Adrenal gland (tissue), 9 donors: ENCODE measurements at regions not wholly inside any gene's neighbourhood (a gene's known extent, or its start where the extent isn't known, plus 50 kb on each side); places are given as distances from the start of the nearest gene placed in this dataset.

ENCODE experiments used
- DNase-seq, 7 donors: peaks; one replicate each; pipeline ENCODE4 v3.0.0-alpha.2; 2019 to 2020
- H3K27ac ChIP-seq, 5 donors: fragments of 200-600 bp; sonication (generic) in 4 of 5; 1 replicate in 3 of 5; 2 replicates in 2 of 5; pipeline versions ENCODE4 v1.5.1 to v1.8.0; 2016 to 2020; ENCODE audit warnings: mild to moderate bottlenecking in 1 of 5
- H3K27me3 ChIP-seq: fragments of 200-600 bp; 2 replicates; pipeline ENCODE4 v1.8.0; 2021
- H3K36me3 ChIP-seq, 2 donors: fragments of 200-600 bp; replicated peaks in 1 of 2; 1 replicate in 1 of 2; 2 replicates in 1 of 2; pipeline versions ENCODE4 v1.5.1 to v1.8.0; 2018 to 2022
- H3K4me1 ChIP-seq, 2 donors: fragments of 200-600 bp; replicated peaks in 1 of 2; 1 replicate in 1 of 2; 2 replicates in 1 of 2; pipeline versions ENCODE4 v1.5.1 to v1.8.0; 2018 to 2021
- H3K4me3 ChIP-seq, 4 donors: fragments of 200-600 bp; sonication (generic) in 3 of 4; one replicate each; pipeline ENCODE4 v1.5.1; 2016 to 2018
- H3K9me3 ChIP-seq, 3 donors: fragments of 200-600 bp; sonication (generic) in 1 of 3; replicated peaks in 1 of 3; 1 replicate in 2 of 3; 2 replicates in 1 of 3; pipeline versions ENCODE4 v1.5.1 to v1.8.0; 2016 to 2021
- POLR2A ChIP-seq, 2 donors: fragments of 450-650 bp; IDR thresholded peaks; one replicate each; pipeline ENCODE4 v1.6.1; 2017; ENCODE audit warnings: antibody characterized with exemption in 2 of 2, mild to moderate bottlenecking in 2 of 2, moderate library complexity in 1 of 2
- WGBS, 4 donors: extraction: QIAGEN DNeasy Blood & Tissue Kit in 2 of 4; methylation state at CpG; one replicate each; pipeline versions ENCODE4 v1.1.5 to v1.1.7; 2013 to 2017; 5-methylcytosine and 5-hydroxymethylcytosine counted together
- intact Hi-C, 2 donors: fragments of 100-400 bp; cut with DNase I; formaldehyde crosslinking; loops; one replicate each; pipeline versions ENCODE4 v1.14.1 to v1.15.0; 2022 to 2023
- TF ChIP-seq, protein P1 (sequence below), 6 experiments: fragments of 450-650 bp in 4 of 6; fragments of 200-600 bp in 2 of 6; sonication (generic) in 1 of 6; IDR thresholded peaks; 1 replicate in 5 of 6; 2 replicates in 1 of 6; pipeline versions ENCODE4 v1.5.1 to v1.8.0; 2016 to 2021; ENCODE audit warnings: antibody characterized with exemption in 6 of 6, mild to moderate bottlenecking in 2 of 6, moderate library complexity in 1 of 6
- donor health status: healthy with polysubstance abuse.
- donor health status: Bipolar disorder and iron deficiency.
- donor health status: DM: yes; HTN: yes; CAD: no.
- donor health status: DM: no; HTN: no; CAD: no.
- donor health status: DM: no; HTN: no; CAD: no.

DNA sequence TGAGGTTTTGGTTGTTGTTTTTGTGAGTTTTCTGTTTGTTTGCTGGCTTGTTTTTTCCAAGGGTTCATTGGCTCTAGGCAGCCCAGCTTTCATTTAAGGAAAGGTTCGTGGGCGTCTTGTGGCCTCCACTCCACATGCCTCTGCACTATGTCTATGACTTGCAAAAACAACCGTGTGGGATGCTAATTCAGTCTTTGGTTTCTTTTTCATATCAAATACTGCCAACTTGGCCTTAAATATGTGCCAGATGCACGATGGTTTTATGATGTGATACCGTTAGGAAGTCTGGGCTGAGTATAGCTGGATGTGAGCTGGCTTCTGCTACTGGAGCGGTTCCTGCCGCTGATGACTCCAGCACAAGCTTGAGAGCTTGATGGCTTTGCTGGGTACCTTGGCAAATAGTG is 96.3 kb downstream of the BMP2 start:
- no peak for DNase-seq
- H3K36me3 ChIP-seq = no peaks in the 10 kb centered on the region
- H3K27ac ChIP-seq = no peak overlapping the region
- peaks cover 7% of the 10 kb centered on the region for H3K27me3 ChIP-seq
- intact Hi-C loops = no loop called here
- no peaks in the 10 kb centered on the region for H3K4me1 ChIP-seq
- 45 to 69% (median 64%) methylated on average over 3 to 7 of the region's 7 CpGs for WGBS, 4 donors
- TF ChIP-seq, protein P1, sequence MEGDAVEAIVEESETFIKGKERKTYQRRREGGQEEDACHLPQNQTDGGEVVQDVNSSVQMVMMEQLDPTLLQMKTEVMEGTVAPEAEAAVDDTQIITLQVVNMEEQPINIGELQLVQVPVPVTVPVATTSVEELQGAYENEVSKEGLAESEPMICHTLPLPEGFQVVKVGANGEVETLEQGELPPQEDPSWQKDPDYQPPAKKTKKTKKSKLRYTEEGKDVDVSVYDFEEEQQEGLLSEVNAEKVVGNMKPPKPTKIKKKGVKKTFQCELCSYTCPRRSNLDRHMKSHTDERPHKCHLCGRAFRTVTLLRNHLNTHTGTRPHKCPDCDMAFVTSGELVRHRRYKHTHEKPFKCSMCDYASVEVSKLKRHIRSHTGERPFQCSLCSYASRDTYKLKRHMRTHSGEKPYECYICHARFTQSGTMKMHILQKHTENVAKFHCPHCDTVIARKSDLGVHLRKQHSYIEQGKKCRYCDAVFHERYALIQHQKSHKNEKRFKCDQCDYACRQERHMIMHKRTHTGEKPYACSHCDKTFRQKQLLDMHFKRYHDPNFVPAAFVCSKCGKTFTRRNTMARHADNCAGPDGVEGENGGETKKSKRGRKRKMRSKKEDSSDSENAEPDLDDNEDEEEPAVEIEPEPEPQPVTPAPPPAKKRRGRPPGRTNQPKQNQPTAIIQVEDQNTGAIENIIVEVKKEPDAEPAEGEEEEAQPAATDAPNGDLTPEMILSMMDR (IDR thresholded peaks at IDR 0.05) = no peak
- no peak for TF ChIP-seq POLR2A (IDR thresholded peaks at IDR 0.05)
- H3K4me3 ChIP-seq = no peak overlapping the region
- no peaks in the 10 kb centered on the region for H3K9me3 ChIP-seq

DNA sequence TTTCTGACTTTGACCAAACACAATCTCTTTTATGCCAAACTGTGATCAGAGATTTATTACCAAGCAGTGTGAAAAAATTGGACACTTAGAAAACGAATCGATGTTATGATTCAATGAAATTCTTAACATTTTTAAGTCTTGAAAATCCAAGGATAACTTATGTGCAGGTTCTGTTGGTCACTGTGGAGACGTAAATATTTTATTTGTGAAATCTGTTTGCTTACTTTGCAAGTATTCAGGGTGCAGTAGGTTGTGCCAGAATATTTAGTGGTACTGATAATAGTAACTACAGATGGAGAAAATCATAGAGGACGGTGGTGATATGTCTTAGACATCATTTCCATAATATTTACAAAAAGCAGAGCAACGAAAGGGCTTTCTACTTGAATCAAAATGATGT is 97.3 kb downstream of the BMP2 start:
- Histone ChIP-seq H3K4me1 (no peaks in the 10 kb centered on the region), H3K27me3 (peaks cover 7% of the 10 kb centered on the region), H3K4me3 (no peak overlapping the region), H3K27ac (no peak overlapping the region), H3K9me3 (no peaks in the 10 kb centered on the region), H3K36me3 (no peaks in the 10 kb centered on the region)
- intact Hi-C loops = no loop called here
- WGBS, 4 donors = 38 to 48% (median 42%) methylated on average over 5 of the region's 5 CpGs
- DNase-seq = no peak
- TF ChIP-seq POLR2A (IDR thresholded peaks at IDR 0.05) = no peak
- TF ChIP-seq, protein P1 (IDR thresholded peaks at IDR 0.05) = no peak

DNA sequence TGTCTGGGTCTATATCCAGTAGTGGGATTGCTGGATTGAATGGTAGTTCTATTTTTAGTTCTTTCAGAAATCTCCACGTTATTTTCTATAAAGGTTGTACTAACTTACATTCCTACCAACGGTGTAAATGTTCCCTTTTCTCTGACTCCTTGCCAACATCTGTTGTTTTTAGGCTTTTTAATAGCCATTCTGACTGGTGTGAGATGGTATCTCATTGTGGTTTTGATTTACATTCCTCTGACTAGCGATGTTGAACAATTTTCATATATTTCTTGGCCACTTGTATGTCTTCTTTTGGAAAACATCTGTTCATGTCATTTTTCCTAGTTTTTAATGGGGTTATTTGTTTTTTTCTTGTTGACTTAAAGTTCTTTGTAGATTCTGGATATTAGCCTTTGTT is 99.3 kb downstream of the BMP2 start:
- intact Hi-C loops = no loop called here
- 27 to 38% (median 32%) methylated on average over 3 of the region's 3 CpGs for WGBS, 4 donors
- no peaks in the 10 kb centered on the region for H3K4me1 ChIP-seq
- H3K9me3 ChIP-seq = no peaks in the 10 kb centered on the region
- H3K27me3 ChIP-seq = no peaks in the 10 kb centered on the region
- H3K4me3 ChIP-seq = no peak overlapping the region
- no peaks in the 10 kb centered on the region for H3K36me3 ChIP-seq
- DNase-seq = no peak
- no peak overlapping the region for H3K27ac ChIP-seq
- TF ChIP-seq, protein P1 (IDR thresholded peaks at IDR 0.05) = no peak
- no peak for TF ChIP-seq POLR2A (IDR thresholded peaks at IDR 0.05)

DNA sequence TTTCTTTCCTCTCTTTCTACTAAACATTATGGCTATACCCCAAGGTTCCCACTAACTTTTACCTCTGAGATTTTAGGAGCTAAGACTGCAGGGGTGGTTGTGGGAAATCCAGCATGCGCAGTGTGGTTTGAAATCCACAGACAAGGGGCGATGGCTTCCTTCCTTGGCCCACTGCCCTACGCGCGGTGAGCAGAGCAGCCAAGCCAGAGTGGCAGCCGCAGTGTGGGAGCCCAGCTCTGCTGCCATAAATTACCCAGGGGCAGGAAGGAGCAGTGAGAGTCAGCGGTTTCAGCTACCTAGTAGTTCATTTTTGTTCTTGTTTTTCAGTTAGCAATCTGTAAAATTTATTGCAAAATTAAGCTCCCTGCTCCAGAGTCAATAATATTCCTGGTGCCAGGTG is 101.4 kb downstream of the BMP2 start:
- H3K27ac ChIP-seq = no peak overlapping the region
- WGBS, 4 donors = 31 to 37% (median 34%) methylated on average over 7 of the region's 7 CpGs
- H3K36me3 ChIP-seq = no peaks in the 10 kb centered on the region
- H3K4me3 ChIP-seq = no peak overlapping the region
- H3K27me3 ChIP-seq = no peaks in the 10 kb centered on the region
- intact Hi-C loops = no loop called here
- no peak for DNase-seq
- no peaks in the 10 kb centered on the region for H3K9me3 ChIP-seq
- TF ChIP-seq, protein P1 (IDR thresholded peaks at IDR 0.05) = no peak
- no peak for TF ChIP-seq POLR2A (IDR thresholded peaks at IDR 0.05)
- H3K4me1 ChIP-seq = no peaks in the 10 kb centered on the region
